HepG2 (cell line): ENCODE measurements at regions not wholly inside any gene's neighbourhood (a gene's known extent, or its start where the extent isn't known, plus 50 kb on each side); places are given as distances from the start of the nearest gene placed in this dataset.

Experiments used
- CTCF ChIP-seq: sonication (generic); formaldehyde crosslinking; IDR thresholded peaks from 2 replicates; pipeline ENCODE4 v1.5.0; 2020; ENCODE audit warnings: mild to moderate bottlenecking, missing genetic modification reagents, moderate library complexity
- HNF4G ChIP-seq, 2 experiments: sonication (generic) in 1 of 2; formaldehyde crosslinking in 1 of 2; IDR thresholded peaks; 2 replicates each; pipeline versions ENCODE4 v1.4.0 to v1.6.1; 2011 to 2020; ENCODE audit warnings: borderline replicate concordance in 2 of 2, low read depth in 2 of 2, mild to moderate bottlenecking in 2 of 2, low read length in 1 of 2, missing genetic modification reagents in 1 of 2, moderate library complexity in 1 of 2
- POLR2AphosphoS2 ChIP-seq: IDR thresholded peaks from 2 replicates; pipeline ENCODE4 v1.6.1; 2011; ENCODE audit warnings: low read depth, low read length, improper control_type of control experiment
- POLR2AphosphoS5 ChIP-seq: IDR thresholded peaks from 2 replicates; pipeline ENCODE4 v1.6.1; 2012; ENCODE audit warnings: low read depth, low read length
- RAD21 ChIP-seq: fragments of 450-650 bp; formaldehyde crosslinking; IDR thresholded peaks from 2 replicates; pipeline ENCODE4 v1.5.0; 2020; ENCODE audit warnings: mild to moderate bottlenecking
- TCF7 ChIP-seq: sonication (generic); IDR thresholded peaks from 2 replicates; pipeline ENCODE4 v1.6.1; 2016; ENCODE audit warnings: antibody characterized with exemption, low read depth
- ZBTB43 ChIP-seq: sonication (generic); formaldehyde crosslinking; conservative IDR thresholded peaks from 2 replicates; pipeline ENCODE4 v1.4.0; 2020; ENCODE audit warnings: missing genetic modification reagents
- ZMYM4 ChIP-seq: sonication (generic); formaldehyde crosslinking; IDR thresholded peaks from 2 replicates; pipeline ENCODE4 v1.8.1; 2023; ENCODE audit warnings: mild to moderate bottlenecking, missing genetic modification reagents
- ZNF777 ChIP-seq: sonication (generic); formaldehyde crosslinking; IDR thresholded peaks from 2 replicates; pipeline ENCODE4 v1.4.0; 2020; ENCODE audit warnings: missing genetic modification reagents

- TF ChIP-seq POLR2AphosphoS2 (no peak), RAD21 (CRISPR knock-in tag) (no peak), CTCF (CRISPR knock-in tag) (no peak), ZMYM4 (CRISPR knock-in tag) (no peak), ZBTB43 (CRISPR knock-in tag) (no peak), HNF4G (IDR thresholded peaks at IDR 0.05; ENCODE audit: borderline replicate concordance, low read depth, low read length) (no peak), HNF4G (CRISPR knock-in tag; IDR thresholded peaks at IDR 0.05; ENCODE audit: borderline replicate concordance, low read depth) (no peak), ZNF777 (no peak), POLR2AphosphoS5 (no peak), TCF7 (no peak)
Observed at GRCh38 chr1:2965676-2966075, 55.6 kb upstream of the ACTRT2 start.
